Stimulated activated CD8-positive, alpha-beta memory T cell treated with anti-CD3 and anti-CD28 coated beads, Interleukin-12 subunit alpha, Interleukin-12 subunit beta, amount 100 ng/mL, for 24 hours (primary cell): ENCODE measurements at regions not wholly inside any gene's neighbourhood (a gene's known extent, or its start where the extent isn't known, plus 50 kb on each side); places are given as distances from the start of the nearest gene placed in this dataset.
"Not testable (repeated sequence)": the region's sequence is repeated elsewhere in the genome, so short reads cannot be mapped to it uniquely, and the experiment has no call there.

Experiments
- DNase-seq: peaks from one replicate; pipeline ENCODE4 v3.0.0-alpha.2; 2020; ENCODE audit errors: extremely low read depth

GRCh38 chr18:10141559-10141958 is 227.7 kb downstream of the VAPA start:
- no peak for DNase-seq

- no peak for DNase-seq
Observed at GRCh38 chr18:10142056-10142455, 228.2 kb downstream of the VAPA start.

GRCh38 chr18:10142496-10143160 is 228.8 kb downstream of the VAPA start:
- no peak for DNase-seq

DNA sequence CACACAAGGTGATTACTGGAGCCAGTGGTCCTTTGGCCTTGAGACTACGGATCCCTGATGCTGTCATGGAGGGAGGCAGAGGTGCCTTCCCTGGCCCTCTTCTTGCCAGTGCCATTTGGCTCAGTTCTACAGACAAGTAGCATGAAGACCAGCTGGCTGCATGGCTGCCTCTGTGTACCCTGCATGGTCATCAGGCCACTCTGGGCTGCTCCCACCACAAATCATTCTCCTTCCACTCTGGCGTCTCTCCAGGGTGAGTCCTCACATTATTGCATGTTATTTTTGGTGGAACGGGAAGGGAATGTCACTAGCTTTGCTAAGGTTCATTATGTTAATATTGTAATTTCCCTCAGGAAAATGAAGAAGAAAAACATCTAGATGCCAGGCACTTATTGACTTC is 229.8 kb downstream of the VAPA start:
- DNase-seq: no peak

- DNase-seq: no peak
Observed at GRCh38 chr18:10145546-10145945, 231.7 kb downstream of the VAPA start.

DNA sequence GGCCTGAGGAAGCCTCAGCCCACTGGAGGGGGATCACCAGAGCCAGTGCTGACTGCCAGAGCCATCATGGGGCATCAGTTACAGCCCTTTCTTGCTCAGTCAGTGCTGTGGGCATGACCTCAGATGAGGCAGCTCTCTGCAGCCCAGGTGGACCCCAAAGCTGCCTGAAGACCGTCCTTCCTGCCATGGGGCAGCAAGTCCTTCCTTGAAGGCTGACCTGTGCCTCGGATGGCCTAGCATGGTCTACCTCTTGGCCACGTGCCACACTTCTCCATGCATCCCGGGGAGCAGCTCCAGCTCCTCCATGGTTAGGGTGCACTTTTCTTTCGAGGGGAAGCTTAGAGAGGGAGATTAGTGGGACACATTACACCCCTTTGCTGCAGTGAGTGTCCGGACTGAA is 233.4 kb downstream of the VAPA start:
- no peak for DNase-seq

GRCh38 chr18:10147752-10148151 is 233.9 kb downstream of the VAPA start:
- DNase-seq: no peak

DNA sequence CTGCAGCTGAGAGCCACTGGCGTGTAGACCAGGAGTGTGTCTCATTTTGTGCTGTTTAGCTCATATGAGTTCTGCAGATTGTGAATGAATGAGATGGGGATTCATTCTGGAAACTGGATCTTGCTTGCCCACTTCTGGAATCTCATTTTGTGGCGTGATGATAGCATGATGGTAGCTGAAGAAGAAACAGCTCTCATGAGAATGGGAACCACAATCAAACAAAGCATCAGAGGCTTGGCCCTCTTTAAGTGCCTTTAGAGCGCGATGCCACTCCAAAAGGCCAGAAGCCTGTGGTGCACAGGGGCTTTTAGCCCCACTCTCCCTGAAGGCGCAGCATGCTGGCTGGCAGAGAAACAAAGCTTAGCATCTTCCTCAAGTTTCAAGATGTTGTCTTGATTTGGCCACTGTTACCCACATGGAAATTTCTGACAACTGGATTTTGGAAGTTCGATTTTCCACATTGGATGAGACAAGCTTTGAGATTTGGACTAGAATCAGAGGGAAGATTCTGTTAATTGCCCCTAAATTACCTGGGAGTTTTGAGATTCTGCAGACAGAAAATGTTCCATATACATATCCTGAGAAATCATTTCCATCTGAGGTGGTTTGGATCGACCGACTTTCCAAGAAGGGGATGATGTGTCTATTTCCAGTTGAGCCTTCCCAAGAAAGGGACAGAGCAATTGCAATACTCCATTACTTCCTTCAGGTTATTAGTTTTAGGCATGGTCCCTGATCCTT is 234.5 kb downstream of the VAPA start:
- no peak for DNase-seq

- no peak for DNase-seq
Observed at GRCh38 chr18:10149768-10150556, 236.1 kb downstream of the VAPA start.

- not testable (repeated sequence) for DNase-seq
Observed at GRCh38 chr18:10150576-10150975, 236.8 kb downstream of the VAPA start.

- DNase-seq: no peak
Observed at GRCh38 chr18:10152475-10152874, 238.7 kb downstream of the VAPA start.

DNA sequence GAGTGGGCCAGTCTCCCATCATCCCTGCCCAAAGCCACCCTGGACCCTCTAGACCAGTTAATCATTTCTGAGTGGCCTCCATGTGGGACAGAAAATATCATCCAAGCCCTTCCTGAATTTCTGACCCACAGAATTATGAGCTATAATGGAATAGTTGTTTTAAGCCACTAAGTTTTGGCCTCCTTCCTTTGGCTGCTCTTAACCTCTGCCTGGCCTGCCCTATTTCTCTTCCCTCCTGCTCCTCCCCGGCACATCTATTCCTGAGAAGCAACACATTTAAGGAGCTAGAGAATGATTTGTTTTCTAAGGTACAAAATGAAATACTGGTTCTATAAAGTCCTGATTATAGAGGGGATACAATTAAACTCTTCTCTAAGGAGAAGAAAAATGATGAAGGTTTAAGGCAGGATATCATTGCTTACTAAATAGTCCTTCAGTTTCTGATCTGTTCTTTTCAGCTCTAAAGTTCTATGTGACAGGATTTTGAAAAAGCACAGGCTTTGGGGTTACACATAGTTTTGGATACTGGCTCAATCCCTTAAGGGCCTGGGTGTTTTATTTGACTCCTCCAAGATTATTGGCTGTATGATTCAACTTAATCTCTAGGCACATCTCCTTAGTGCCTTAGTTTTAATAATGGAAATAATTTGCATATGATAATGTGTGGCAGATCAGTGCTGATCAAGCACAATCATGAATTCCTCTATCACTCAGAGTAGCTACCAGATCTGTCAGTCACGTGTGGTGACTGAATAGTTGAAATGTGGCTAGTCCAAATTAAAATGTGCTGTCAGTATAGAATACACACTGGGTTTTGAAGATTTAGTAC is 240.3 kb downstream of the VAPA start:
- DNase-seq: no peak

DNA sequence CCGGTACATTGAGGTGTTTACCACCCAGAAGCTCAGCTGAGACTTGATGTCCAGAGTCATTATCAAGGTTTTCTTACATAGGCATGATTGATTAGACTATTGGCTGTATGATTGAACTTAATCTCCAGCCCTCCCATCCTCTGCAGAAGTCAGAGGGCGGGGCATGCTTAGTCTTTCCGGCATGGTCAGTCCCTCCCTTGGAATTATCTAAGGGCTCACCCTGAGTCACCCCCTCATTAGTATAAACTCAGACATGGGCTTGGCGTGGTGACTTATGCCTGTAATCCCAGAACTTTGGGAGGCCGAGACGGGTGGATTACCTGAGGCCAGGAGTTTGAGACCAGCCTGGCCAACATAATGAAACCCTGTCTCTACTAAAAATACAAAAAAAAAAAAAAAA is 243.9 kb downstream of the VAPA start:
- no peak for DNase-seq

DNA sequence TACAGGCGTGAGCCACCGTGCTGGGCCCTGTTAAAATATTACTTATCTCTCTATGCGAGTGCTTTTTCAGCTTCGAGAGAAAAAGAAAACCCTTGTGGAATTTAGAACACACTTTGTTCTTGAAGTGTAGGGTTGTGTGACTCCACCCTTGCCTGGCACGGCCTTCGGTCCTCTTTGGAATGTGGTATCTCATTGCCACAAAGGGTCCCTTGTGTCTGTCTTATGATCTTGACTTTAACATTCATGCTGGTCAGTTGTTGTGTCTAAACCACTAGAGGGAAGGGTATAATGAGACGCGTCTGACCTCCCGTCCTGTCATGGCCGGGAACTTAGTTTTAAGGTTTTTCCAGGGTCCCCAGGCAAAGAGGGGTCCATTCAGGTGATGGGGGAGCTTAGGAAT is 246.4 kb downstream of the VAPA start:
- no peak for DNase-seq

DNA sequence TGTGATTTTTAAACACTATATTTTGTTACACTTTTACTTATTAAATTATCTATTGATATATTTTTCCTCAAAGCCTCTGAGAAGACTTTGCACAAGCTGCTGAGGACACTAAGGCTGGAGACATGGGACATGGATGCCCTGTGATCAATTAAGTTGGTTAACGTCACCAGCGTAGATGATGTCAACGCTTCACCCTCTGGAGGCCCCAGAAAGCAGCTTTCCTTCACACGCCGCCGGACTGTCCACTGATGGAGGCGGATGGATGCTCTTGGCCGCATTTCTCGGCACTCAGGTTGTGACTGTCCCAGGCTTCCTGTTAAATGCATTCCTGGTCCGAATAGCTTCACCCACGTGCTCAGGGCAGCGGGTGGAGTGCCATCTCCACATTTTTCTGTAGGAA is 247.5 kb downstream of the VAPA start:
- DNase-seq: no peak

DNA sequence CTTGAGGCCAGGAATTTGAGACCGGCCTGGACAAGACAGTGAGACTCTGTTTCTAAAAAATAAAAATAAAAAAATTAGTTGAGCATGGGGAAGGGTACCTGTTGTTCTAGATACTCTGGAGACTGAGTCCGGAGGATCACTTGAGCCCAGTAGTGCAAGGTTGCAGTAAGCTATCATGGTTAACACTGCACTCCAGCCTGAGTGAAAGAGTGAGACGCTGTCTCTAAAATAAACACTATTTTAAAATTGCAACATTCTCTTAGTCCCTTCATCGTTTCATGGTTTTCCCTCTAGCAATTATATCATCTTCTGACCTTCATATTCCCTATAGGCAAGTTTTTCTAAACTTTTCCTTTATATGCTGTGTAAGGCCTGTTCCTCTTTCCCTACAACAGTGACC is 248.5 kb downstream of the VAPA start:
- DNase-seq: no peak

DNA sequence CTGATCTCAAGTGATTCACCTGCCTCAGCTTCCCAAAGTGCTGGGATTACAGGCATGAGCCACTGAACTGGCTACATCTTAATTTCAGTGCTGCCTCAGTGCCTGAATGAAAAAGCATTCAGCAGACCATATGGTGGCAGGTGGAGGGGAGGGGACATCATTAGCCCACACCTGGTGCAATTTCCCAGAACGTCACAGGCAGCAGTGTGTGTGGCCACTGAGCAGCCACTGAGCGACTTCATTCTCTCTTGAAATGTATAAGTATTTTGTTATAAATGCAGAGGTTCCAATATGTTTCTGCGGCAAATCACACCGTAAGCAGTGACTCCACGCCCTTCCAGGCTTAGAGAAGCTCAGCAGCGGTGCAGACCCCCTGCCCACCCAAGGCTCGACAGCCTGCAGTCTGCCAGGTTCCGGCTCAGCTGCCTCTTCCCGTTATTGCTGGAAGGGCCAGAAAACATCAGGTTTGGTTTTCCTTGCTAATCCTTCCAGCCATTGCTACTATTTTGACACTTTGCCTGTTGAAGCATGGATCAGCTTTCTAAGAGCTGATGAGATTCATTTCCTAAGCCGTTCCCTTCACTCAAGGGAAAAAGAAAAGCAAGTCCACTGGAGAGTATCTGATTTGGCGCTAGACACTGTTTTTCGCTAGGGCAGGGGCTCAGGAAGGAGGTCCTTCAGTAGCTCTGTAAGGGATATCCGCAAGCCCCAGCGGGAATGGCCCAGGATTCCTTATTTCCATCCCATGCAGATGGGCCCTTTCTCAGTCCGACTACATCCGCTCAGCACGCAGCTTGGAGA is 250.7 kb downstream of the VAPA start:
- DNase-seq: no peak

GRCh38 chr18:10166164-10166807 is 252.5 kb downstream of the VAPA start:
- no peak for DNase-seq

DNA sequence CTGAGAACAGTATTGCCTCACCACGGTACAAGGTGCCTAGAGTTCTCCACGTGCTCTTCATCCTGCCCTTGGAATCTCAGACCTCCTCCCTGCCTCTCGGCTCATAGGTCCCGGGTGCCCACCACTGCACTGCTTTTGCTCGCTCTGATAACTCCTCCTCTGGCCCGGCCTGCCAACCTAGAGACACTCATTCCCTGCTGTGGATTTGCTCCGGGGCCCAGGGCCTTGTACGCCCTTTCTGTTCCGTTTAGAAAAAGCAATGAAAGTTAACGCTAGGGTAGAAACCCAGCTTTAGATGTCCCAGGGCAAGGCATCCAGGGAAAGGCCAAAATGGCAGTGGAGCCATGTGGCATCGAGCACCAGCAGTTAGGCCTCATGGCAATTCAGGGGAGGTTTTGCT is 253.9 kb downstream of the VAPA start:
- DNase-seq: no peak

- DNase-seq: no peak
Observed at GRCh38 chr18:10168477-10168876, 254.7 kb downstream of the VAPA start.
